ENCODE measurements at regions not wholly inside any gene's neighbourhood (a gene's known extent, or its start where the extent isn't known, plus 50 kb on each side); places are given as distances from the start of the nearest gene placed in this dataset.

DNA sequence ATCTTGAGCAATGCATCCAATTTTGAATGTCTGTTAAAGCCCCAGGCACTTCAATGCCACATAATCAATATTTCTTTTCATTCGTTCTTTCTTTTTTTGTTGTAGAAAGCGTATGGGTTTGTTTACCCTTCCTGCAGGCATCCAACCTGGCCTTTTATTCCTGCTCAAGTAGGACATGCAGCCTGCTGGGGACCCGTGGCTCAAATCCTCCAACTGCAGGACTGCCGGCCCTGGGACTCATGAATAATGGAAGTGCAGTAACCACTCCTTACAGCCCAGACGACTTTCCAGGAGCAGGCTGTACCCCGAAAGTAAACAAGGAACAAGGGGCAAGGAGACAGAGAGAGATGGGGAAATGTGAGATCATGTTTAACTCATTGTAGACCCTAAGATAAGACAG, 126.4 kb downstream of the SALL1 start:
- no peak overlapping the region for H3K27ac ChIP-seq
- TF ChIP-seq, protein P1, sequence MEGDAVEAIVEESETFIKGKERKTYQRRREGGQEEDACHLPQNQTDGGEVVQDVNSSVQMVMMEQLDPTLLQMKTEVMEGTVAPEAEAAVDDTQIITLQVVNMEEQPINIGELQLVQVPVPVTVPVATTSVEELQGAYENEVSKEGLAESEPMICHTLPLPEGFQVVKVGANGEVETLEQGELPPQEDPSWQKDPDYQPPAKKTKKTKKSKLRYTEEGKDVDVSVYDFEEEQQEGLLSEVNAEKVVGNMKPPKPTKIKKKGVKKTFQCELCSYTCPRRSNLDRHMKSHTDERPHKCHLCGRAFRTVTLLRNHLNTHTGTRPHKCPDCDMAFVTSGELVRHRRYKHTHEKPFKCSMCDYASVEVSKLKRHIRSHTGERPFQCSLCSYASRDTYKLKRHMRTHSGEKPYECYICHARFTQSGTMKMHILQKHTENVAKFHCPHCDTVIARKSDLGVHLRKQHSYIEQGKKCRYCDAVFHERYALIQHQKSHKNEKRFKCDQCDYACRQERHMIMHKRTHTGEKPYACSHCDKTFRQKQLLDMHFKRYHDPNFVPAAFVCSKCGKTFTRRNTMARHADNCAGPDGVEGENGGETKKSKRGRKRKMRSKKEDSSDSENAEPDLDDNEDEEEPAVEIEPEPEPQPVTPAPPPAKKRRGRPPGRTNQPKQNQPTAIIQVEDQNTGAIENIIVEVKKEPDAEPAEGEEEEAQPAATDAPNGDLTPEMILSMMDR (conservative IDR thresholded peaks at IDR 0.05): no peak

DNA sequence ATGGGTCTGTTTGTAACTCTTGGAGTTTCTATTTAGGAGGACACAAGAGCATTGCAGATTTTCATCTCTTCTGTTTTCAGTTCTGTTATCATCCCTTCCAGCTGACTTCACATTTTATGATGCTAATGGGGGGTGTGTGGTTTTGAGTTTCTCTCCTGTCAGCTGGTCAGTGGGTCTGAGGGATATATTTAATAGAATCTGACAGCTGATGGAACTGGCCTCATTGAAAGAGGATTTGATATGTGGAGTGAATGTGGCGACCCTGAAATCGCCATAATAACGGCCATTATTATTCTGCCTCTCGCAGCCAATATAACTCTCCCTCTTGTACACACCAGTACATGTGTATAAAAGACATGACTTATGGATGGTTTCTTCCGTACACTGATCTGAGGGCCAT, 128.1 kb downstream of the SALL1 start:
- no peak overlapping the region for H3K27ac ChIP-seq
- TF ChIP-seq, protein P1 (conservative IDR thresholded peaks at IDR 0.05): no peak

DNA sequence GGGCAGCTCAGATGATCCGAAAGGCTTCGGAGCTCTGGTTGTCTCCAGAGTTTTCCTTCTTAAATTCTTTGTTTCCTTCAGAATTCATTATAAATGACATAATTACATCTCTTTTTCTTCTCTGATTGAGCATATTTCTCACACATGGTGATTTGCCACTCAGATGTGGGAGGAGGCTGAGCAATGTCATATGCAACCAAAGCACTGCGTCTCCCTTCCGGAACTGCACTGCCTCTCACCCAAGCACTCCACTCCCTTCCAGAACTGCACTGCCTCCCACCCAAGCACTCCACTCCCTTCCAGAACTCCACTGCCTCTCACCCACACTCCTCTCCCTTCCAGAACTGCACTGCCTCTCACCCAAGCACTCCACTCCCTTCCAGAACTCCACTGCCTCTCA, 131.5 kb downstream of the SALL1 start:
- TF ChIP-seq, protein P1 (conservative IDR thresholded peaks at IDR 0.05): no peak

DNA sequence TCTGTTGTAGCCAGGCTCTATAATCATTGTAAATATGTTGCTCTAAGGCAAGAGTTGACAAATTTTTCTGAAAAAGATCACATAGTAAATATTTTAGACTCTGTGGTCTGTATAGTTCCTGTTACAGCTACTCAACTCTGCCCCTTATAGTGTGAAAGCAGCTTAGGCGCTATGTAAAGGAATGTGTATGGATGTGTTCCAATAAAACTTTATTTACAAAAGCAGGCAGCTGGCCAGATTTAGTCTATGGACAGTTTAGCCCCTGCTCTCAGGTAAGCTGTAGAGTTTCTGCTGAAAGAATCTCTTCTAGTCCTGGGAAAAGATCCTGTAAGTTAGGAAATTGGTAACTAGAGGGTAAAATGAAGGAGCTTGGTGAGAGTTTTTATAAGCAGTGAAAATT, 133.1 kb downstream of the SALL1 start:
- TF ChIP-seq, protein P1 (conservative IDR thresholded peaks at IDR 0.05): no peak
- H3K27ac ChIP-seq: no peak overlapping the region

More for the DNA sequence above, 131.5 kb downstream of the SALL1 start:
- H3K27ac ChIP-seq: no peak overlapping the region

DNA sequence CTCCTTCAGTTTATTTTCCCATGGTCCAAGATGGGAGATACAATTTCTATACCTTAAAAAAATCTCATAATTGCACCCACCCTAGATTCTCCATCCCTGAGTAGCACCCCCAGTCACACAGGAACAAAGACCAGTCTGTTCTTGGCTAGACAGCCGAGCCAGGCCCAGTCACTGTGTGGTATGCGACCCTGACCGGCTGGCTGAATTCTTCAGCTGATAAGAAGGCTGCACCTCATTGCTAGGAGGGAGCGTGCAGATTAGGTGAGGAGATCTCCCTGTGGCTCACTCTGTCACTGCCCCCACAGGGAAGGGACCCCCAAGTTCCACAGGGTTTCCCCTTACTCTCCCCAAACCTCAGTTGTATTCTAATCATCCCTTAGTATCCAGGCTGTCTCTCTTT, 138.7 kb downstream of the SALL1 start:
- TF ChIP-seq, protein P1 (conservative IDR thresholded peaks at IDR 0.05): no peak

DNA sequence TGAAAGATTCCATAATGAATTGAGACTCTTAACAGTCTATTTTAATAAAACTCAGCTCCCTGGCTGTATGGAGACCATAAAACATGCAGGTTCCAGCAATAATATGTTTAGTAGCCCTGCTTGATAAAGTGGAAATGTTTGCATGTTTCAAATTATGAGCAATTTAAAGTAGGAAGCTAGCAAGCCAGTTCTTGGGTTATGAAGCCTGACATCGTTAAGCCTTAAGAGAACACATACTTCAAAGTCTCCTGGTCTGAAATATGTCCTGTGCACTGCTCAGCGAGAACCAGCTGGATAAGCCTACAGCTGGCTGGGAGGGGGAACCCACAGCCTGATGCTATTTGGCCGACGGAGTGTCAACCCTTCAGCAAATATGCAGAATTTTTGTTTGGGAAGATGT, 140.3 kb downstream of the SALL1 start:
- H3K27ac ChIP-seq: no peak overlapping the region

More for the DNA sequence above, 138.7 kb downstream of the SALL1 start:
- no peak overlapping the region for H3K27ac ChIP-seq

DNA sequence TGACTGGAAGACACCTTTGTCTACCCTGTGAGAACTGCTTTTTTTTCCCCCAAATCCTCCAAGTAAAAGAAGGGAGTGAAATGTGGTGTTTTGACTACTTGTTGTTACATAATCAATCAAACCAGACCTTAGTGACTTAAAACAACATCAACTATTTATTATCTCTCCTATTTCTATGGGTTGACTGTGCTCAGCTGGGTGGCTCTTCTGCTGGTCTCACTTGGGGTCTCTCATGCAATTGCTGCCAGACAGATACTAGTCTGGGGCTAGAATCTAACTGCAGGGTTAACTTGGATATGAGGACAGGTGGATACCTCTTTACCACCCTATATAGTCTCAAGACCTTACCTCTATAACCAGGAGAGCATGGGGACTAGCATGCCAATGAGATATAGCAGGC, 141.3 kb downstream of the SALL1 start:
- TF ChIP-seq, protein P1 (conservative IDR thresholded peaks at IDR 0.05): no peak
- H3K27ac ChIP-seq: no peak overlapping the region

More for the DNA sequence above, 140.3 kb downstream of the SALL1 start:
- TF ChIP-seq, protein P1 (conservative IDR thresholded peaks at IDR 0.05): no peak
